ENCODE measurements at regions not wholly inside any gene's neighbourhood (a gene's known extent, or its start where the extent isn't known, plus 50 kb on each side); places are given as distances from the start of the nearest gene placed in this dataset.

DNA sequence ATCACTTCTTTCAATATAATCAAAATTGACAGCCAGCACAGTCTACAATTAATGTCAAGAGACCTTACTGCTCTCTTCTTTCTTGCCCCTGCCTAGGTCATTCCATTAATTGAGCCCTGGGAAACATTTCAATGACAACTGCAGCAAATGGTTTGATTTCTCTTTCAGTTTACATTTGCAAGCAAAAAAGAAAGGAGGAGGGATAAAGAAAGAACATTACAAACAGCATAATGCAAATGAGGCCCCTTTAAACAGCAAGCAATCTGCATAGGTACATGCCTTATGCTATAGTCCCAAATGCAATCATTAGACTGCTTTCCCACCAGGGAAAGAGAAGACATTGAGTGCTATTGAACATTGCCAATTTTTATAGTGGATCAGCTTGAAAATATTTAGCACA, 655.0 kb upstream of the CDH2 start:
- no peak for DNase-seq (ENCODE audit: low spot score)

DNA sequence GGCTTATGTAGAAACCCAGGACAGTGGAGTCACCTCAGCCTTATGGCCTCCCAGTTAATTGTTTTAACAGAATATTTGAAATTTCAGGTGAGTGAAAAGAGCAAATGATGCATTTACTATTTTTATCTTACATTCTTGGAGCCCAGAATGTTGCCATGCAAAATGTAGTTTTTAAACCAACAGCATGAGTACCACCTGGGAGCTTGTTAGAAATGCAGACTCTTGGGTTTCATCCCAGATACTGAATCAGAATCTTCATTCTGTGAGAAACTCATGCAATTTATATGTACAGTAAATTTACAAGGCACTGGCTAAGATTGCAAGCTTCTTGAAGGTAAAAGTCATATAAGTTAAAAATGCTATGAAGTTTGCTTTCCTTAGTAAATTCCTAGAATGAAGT, 654.5 kb upstream of the CDH2 start:
- DNase-seq (ENCODE audit: low spot score) = no peak

DNA sequence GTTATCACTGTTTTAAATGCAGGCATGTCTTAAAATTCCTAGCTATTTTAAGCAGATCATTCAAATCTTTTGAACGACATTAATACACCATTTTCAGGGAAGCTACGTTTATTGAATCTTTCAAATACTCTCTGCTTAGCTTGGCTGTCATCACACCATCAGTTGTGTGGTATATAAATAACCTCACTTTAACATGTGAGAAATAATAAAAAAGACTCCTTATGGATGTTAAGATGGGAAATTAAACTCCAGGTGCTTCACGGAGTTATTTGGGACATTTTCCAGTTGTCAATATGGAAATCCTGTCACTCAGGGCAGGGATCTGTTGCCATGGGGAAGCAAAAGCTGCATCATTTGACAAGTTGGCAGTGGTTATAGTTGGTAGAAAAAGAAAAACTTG, 649.2 kb upstream of the CDH2 start:
- DNase-seq (ENCODE audit: low spot score) = no peak

- no peak for DNase-seq (ENCODE audit: low spot score)
Observed at GRCh38 chr18:28824183-28824574, 647.2 kb upstream of the CDH2 start.

DNA sequence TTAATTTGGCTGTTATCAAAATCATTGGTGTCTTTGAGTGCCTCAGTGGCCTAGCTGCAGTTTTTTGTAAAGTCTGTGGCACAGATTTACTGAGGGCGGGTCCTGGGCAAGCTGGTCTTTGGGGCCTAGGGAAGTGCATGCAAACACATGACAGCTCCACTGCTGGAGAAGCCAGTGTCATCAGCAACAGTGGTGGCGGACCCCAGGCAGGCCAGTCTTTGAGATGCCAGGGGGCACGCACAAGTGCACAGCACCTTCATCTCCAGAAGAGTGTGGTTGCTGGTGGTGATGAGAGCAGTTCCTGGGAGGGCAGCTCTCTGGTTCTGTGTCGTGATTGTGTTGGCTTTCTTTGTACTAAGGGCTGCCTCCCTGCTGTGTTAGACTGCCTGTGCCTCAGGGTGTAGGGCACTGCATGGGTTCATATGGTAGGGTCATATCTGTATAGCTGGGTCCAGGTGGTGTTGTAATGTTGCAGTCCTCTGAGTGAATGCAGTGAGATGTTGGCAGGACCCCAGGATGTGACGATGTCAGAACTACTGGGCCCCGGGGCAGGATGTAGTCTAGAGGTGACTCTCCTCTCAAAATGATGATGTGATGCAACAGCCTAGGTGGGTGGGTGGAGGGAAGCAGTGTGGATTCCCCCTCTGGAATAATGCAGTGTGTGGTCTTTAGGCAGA, 646.7 kb upstream of the CDH2 start:
- no peak for DNase-seq (ENCODE audit: low spot score)

- no peak for DNase-seq (ENCODE audit: low spot score)
Observed at GRCh38 chr18:28820353-28820752, 643.4 kb upstream of the CDH2 start.

DNA sequence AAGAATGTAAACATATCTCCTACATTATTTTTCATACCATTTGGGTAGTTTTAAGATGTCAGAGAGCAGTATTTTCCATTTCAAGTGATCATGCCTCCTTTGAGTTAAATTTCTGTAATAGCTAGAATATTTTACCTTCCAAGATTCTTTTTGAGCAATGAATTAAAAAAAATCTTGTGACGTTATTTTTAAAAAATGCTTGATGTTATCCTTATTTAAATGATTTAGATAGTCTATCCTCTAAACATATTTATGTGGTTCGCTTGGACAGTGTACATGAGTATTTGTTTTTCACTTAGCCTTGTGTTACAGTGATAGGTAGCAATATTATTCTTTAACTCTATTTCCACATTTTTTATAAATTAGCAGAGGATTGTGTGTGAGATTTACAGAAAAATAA, 639.2 kb upstream of the CDH2 start:
- DNase-seq (ENCODE audit: low spot score) = no peak

DNA sequence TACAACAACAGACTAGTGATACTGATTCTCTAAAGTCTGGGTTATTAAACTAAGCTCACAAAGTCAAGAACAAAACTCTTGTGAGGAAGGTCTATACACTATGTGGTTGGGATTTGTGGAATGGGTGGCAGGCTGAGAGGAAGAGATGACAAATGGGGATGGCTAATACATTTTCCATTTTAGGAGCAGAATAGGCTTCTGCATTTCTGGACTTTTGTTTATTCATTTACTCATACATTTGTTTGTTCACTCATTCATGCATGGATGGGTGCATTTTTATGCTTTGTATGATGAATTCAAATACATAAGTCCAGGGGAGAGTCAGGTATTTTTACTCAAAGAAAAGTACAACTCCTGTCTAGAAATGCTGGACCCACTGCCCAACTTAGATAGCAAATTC, 637.4 kb upstream of the CDH2 start:
- DNase-seq (ENCODE audit: low spot score) = no peak

DNA sequence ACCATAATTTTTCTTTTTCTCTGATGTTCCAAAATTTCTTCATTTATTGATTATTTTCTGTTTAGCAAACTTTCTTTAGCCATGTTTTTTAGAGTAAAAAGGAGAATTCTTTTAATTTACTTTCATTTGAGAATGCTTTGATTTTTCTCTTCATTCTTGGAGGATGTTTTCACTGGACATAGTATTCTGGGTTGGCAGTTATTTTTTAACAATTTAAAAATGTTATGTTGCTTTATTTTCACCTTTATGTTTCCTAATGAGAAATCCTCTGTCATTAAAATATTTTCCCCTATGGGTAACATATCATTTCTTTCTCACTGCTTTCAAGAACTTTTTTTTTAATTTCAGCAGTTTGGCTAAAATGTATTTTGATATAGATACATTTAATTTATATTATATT, 631.4 kb upstream of the CDH2 start:
- no peak for DNase-seq (ENCODE audit: low spot score)

- no peak for DNase-seq (ENCODE audit: low spot score)
Observed at GRCh38 chr18:28805491-28805890, 628.6 kb upstream of the CDH2 start.

GRCh38 chr18:28804512-28805202, 627.7 kb upstream of the CDH2 start:
- DNase-seq (ENCODE audit: low spot score) = no peak

DNA sequence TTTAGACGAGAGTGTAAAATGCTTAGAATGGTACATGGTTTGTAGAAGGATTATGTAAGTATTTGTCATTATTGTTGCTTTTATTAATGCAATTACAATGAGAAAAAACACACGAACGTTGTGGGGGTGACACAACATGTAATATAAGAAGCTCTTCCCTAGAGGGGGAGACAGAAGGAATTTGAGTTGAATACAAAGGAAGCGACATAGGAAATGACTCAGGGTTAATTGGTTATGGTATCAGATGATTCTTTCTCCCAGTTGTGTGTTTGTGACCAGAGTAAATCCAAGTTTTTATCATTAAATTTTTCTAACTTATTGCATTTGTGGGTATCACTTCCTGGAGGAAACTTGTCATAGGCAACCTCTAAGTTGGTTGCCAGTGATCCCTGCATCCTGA, 625.6 kb upstream of the CDH2 start:
- no peak for DNase-seq (ENCODE audit: low spot score)

GRCh38 chr18:28801876-28802275, 624.9 kb upstream of the CDH2 start:
- no peak for DNase-seq (ENCODE audit: low spot score)

GRCh38 chr18:28794459-28795245, 617.7 kb upstream of the CDH2 start:
- DNase-seq (ENCODE audit: low spot score) = no peak

GRCh38 chr18:28793901-28794300, 617.0 kb upstream of the CDH2 start:
- no peak for DNase-seq (ENCODE audit: low spot score)

DNA sequence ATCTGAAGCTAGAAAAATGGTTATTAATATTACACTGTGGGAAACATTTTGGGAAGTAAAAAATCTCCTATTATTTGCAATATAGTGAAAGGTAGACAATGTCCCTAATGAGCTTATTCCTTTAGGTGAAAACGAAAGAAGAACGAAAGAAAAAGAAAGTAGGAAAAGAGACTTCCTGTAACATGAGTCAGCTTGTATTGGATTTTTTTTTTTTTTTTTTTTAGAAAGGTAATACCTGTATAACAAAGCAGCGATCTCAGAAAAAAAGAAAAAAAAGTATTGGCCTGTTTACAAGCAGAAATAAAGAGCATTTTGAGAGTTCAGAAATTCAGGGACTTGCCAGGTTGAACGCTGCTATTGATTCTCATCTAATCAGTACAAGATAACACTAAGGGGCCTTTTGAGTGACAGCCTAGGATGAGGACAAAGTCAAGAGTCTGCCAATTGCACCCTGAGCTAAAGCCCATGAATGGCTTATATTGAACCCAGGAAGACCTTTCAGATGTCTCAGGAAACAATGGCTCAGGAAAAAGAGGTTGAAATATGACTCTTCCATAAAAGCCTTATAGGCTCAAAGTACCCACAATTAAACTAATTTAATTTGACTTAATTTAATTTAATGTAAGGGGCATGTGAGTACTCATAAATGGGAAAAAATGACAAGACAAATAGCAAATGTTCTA, 615.6 kb upstream of the CDH2 start:
- no peak for DNase-seq (ENCODE audit: low spot score)

- DNase-seq (ENCODE audit: low spot score) = no peak
Observed at GRCh38 chr18:28791101-28791500, 614.2 kb upstream of the CDH2 start.

GRCh38 chr18:28789502-28789901, 612.6 kb upstream of the CDH2 start:
- no peak for DNase-seq (ENCODE audit: low spot score)

- DNase-seq (ENCODE audit: low spot score) = no peak
Observed at GRCh38 chr18:28786926-28787325, 610.0 kb upstream of the CDH2 start.

DNA sequence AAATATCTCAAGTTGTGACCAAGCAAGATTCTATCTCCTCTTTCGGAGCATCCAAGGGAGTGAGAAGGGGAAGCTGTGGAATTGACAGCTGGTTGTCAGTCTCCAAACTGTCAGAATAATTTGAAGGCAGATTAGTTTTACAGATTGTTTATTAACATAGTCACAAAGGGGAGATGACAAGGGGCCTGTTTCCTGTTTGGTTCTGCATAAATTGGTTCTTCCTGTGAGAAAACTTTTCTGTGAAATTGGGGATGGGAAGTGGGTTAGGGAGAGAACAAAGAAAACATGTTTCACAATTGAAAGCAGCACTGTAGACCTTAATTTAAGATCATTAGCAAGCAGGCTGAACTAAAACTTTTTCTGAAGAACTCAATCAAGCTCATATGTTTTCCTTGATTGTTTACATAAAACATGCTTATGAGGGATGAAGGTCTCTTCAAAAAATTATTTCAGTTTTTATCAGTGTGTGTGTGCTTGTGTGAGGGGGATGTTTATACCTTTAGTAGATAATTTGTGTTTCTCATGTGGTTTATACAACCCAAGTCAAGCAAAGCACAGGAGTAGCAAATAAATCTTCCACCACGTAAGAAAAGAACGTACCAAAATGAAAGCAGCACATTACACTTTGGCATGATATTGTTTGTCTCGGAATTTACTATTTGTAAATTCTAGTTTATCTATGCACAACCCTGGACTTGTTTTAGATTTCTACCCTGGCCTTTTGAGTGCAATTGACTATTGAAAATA, 604.9 kb upstream of the CDH2 start:
- DNase-seq (ENCODE audit: low spot score) = no peak

DNA sequence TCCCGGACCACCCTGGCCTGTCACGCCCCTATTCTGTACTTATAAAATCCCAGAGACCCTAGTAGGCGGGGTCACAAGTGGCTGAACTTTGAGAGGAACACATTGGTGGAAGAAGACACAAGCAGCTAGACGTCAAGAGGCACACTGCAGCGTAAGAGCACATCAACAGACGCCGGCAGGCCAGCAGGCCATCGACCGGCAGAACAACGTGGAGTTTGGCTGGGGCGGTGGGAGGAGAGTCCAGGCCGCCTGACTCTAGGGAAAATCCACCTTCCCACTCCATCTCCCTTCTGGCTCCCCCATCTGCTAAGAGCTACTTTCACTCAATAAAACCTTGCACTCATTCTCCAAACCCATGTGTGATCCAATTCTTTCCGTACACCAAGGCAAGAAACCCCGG, 601.8 kb upstream of the CDH2 start:
- DNase-seq (ENCODE audit: low spot score) = no peak

DNA sequence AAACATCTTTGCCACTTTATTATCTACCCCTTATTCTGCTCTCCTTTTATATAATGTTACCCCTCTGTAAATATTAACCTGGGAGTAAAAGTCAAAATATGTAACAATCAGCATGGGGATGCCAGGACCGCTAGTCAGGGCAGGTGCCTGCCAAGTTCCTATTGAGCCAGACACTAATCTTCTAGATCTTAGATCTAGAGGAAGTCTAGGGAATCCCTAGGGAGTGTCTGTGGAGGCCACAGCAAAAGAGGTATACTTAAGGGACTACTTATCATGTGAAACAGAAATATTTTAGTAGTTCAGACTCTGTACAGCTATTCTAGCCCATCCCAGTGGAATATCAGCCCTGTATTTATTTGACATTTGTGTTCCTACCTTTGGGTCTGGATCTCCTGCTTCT, 600.8 kb upstream of the CDH2 start:
- peak; percentile 27 for DNase-seq (ENCODE audit: low spot score)
